ENCODE measurements at regions not wholly inside any gene's neighbourhood (a gene's known extent, or its start where the extent isn't known, plus 50 kb on each side); places are given as distances from the start of the nearest gene placed in this dataset.

DNA sequence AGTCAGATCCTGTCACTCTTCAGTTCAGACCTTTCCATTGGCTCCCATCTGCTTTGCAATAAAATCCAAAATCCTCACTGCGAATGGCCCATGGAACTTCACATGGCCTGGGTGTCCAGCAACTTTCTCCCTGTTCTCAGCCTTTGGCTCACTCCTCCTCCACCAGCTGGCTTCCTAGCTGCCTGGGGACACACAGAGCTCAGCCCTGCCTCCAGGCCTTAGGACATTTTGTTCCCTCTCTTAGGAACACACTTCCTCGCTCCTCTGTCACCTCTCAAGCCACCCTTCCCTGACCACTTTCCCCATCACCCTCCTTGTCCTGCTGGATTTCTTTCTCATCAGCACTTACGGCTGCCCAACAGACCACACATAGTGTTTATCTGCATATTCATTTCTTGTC is 419.6 kb downstream of the MED13L start:
- TF ChIP-seq CTCF (IDR thresholded peaks at IDR 0.05) (no peak), POLR2A (IDR thresholded peaks at IDR 0.05) (no peak)

Data from lower leg skin (tissue), 3 donors.